ENCODE measurements at regions not wholly inside any gene's neighbourhood (a gene's known extent, or its start where the extent isn't known, plus 50 kb on each side); places are given as distances from the start of the nearest gene placed in this dataset.

- H2AFZ ChIP-seq (ENCODE audit: low read depth, low read length) = no peak overlapping the region
- no peak for DNase-seq
- ATAC-seq (ENCODE audit: insufficient read depth, low read depth) = no peak
- H3K9me3 ChIP-seq (ENCODE audit: insufficient read depth, low read length, severe bottlenecking) = no peaks in the 10 kb centered on the region
- H3K9ac ChIP-seq (ENCODE audit: low read depth, low read length) = no peak overlapping the region
- H3K4me2 ChIP-seq (ENCODE audit: insufficient read depth, low read length) = no peak overlapping the region
- no peaks in the 10 kb centered on the region for H3K4me1 ChIP-seq (ENCODE audit: insufficient read depth, low read length)
- TF ChIP-seq CTCF (IDR thresholded peaks at IDR 0.05; ENCODE audit: borderline replicate concordance, extremely low read depth, low read length, poor library complexity, severe bottlenecking) = no peak
- TF ChIP-seq EZH2 (IDR thresholded peaks at IDR 0.05; ENCODE audit: borderline replicate concordance, low read depth, low read length, severe bottlenecking) = no peak
- H3K36me3 ChIP-seq (ENCODE audit: insufficient read depth, low read length) = no peaks in the 10 kb centered on the region
- no peaks in the 10 kb centered on the region for H3K27me3 ChIP-seq (ENCODE audit: insufficient read depth, low read length, poor library complexity)
- no peaks in the 10 kb centered on the region for H3K79me2 ChIP-seq (ENCODE audit: insufficient read depth, low read length)
- no peaks in the 10 kb centered on the region for H4K20me1 ChIP-seq (ENCODE audit: insufficient read depth, low read length)
- no peak overlapping the region for H3K27ac ChIP-seq (ENCODE audit: low read length)
- no peak overlapping the region for H3K4me3 ChIP-seq (ENCODE audit: low read depth in 1 of 2, low read length in 2 of 2)
Observed at GRCh38 chr3:153896197-153896596, 225.0 kb upstream of the ARHGEF26 start.

- no peak overlapping the region for H3K4me2 ChIP-seq (ENCODE audit: insufficient read depth, low read length)
- TF ChIP-seq EZH2 (IDR thresholded peaks at IDR 0.05; ENCODE audit: borderline replicate concordance, low read depth, low read length, severe bottlenecking) (no peak), CTCF (IDR thresholded peaks at IDR 0.05; ENCODE audit: borderline replicate concordance, extremely low read depth, low read length, poor library complexity, severe bottlenecking) (no peak)
Observed at GRCh38 chr3:153897025-153897723, 224.0 kb upstream of the ARHGEF26 start.

GRCh38 chr3:153897842-153898241 lies 223.3 kb upstream of the ARHGEF26 start:
- H2AFZ ChIP-seq (ENCODE audit: low read depth, low read length) = no peak overlapping the region
- no peaks in the 10 kb centered on the region for H3K9me3 ChIP-seq (ENCODE audit: insufficient read depth, low read length, severe bottlenecking)
- no peak overlapping the region for H3K9ac ChIP-seq (ENCODE audit: low read depth, low read length)
- ATAC-seq (ENCODE audit: insufficient read depth, low read depth) = no peak
- H3K4me3 ChIP-seq (ENCODE audit: low read depth in 1 of 2, low read length in 2 of 2) = no peak overlapping the region
- H3K4me1 ChIP-seq (ENCODE audit: insufficient read depth, low read length) = no peaks in the 10 kb centered on the region
- no peak for DNase-seq
- no peaks in the 10 kb centered on the region for H3K36me3 ChIP-seq (ENCODE audit: insufficient read depth, low read length)
- H3K79me2 ChIP-seq (ENCODE audit: insufficient read depth, low read length) = no peaks in the 10 kb centered on the region
- H4K20me1 ChIP-seq (ENCODE audit: insufficient read depth, low read length) = no peaks in the 10 kb centered on the region
- no peaks in the 10 kb centered on the region for H3K27me3 ChIP-seq (ENCODE audit: insufficient read depth, low read length, poor library complexity)
- no peak overlapping the region for H3K27ac ChIP-seq (ENCODE audit: low read length)
- no peak overlapping the region for H3K4me2 ChIP-seq (ENCODE audit: insufficient read depth, low read length)
- TF ChIP-seq CTCF (IDR thresholded peaks at IDR 0.05; ENCODE audit: borderline replicate concordance, extremely low read depth, low read length, poor library complexity, severe bottlenecking) (no peak), EZH2 (IDR thresholded peaks at IDR 0.05; ENCODE audit: borderline replicate concordance, low read depth, low read length, severe bottlenecking) (no peak)

More at GRCh38 chr3:153897025-153897723, 224.0 kb upstream of the ARHGEF26 start:
- no peak overlapping the region for H3K4me3 ChIP-seq (ENCODE audit: low read depth in 1 of 2, low read length in 2 of 2)
- no peak for ATAC-seq (ENCODE audit: insufficient read depth, low read depth)
- H3K27me3 ChIP-seq (ENCODE audit: insufficient read depth, low read length, poor library complexity) = no peaks in the 10 kb centered on the region
- H4K20me1 ChIP-seq (ENCODE audit: insufficient read depth, low read length) = no peaks in the 10 kb centered on the region
- no peaks in the 10 kb centered on the region for H3K36me3 ChIP-seq (ENCODE audit: insufficient read depth, low read length)
- no peak overlapping the region for H2AFZ ChIP-seq (ENCODE audit: low read depth, low read length)
- no peak overlapping the region for H3K9ac ChIP-seq (ENCODE audit: low read depth, low read length)
- DNase-seq = no peak
- H3K27ac ChIP-seq (ENCODE audit: low read length) = no peak overlapping the region
- H3K9me3 ChIP-seq (ENCODE audit: insufficient read depth, low read length, severe bottlenecking) = no peaks in the 10 kb centered on the region
- no peaks in the 10 kb centered on the region for H3K79me2 ChIP-seq (ENCODE audit: insufficient read depth, low read length)
- H3K4me1 ChIP-seq (ENCODE audit: insufficient read depth, low read length) = no peaks in the 10 kb centered on the region
